GM12873 (cell line): ENCODE measurements at regions not wholly inside any gene's neighbourhood (a gene's known extent, or its start where the extent isn't known, plus 50 kb on each side); places are given as distances from the start of the nearest gene placed in this dataset.

Source experiments
- CTCF ChIP-seq: IDR thresholded peaks from 2 replicates; pipeline ENCODE4 v1.5.1; 2012; ENCODE audit warnings: low read depth, mild to moderate bottlenecking, moderate library complexity, low read length, control low read depth; ENCODE audit not compliant: insufficient read depth; ENCODE audit errors: missing control alignments

GRCh38 chr18:4551001-4551360, 95.9 kb upstream of the DLGAP1 start:
- no peak for TF ChIP-seq CTCF

- no peak for TF ChIP-seq CTCF
These were observed 94.2 kb upstream of the DLGAP1 start for GRCh38 chr18:4549164-4549872.

GRCh38 chr18:4547126-4547525, 92.0 kb upstream of the DLGAP1 start:
- TF ChIP-seq CTCF, result no peak

- no peak for TF ChIP-seq CTCF
These were observed 89.0 kb upstream of the DLGAP1 start for GRCh38 chr18:4544142-4544541.

- no peak for TF ChIP-seq CTCF
These were observed 88.6 kb upstream of the DLGAP1 start for GRCh38 chr18:4543711-4544110.

GRCh38 chr18:4541588-4541987, 86.5 kb upstream of the DLGAP1 start:
- TF ChIP-seq CTCF, result no peak

GRCh38 chr18:4536447-4536846, 81.3 kb upstream of the DLGAP1 start:
- TF ChIP-seq CTCF, result no peak
